H9 (cell line): ENCODE measurements at regions not wholly inside any gene's neighbourhood (a gene's known extent, or its start where the extent isn't known, plus 50 kb on each side); places are given as distances from the start of the nearest gene placed in this dataset.

Experiments used
- DNase-seq: peaks from one replicate; pipeline ENCODE4 v3.0.0-alpha.2; 2017
- H2AFZ ChIP-seq: one replicate; pipeline ENCODE4 v1.6.1; 2013; ENCODE audit warnings: mild to moderate bottlenecking, low read length, control low read depth, moderate library complexity
- H2AK5ac ChIP-seq: 2 replicates; pipeline ENCODE4 v1.6.1; 2013; ENCODE audit warnings: low read length, control low read depth, mixed read lengths; ENCODE audit not compliant: insufficient read length
- H2BK120ac ChIP-seq: one replicate; pipeline ENCODE4 v1.6.1; 2013; ENCODE audit warnings: low read depth, mild to moderate bottlenecking, low read length, control low read depth, inconsistent platforms; ENCODE audit not compliant: poor library complexity, severe bottlenecking
- H2BK12ac ChIP-seq: 2 replicates; pipeline ENCODE4 v1.6.1; 2013; ENCODE audit warnings: low read length, control low read depth, mixed read lengths, low read depth; ENCODE audit not compliant: insufficient read length
- H2BK15ac ChIP-seq: 2 replicates; pipeline ENCODE4 v1.6.1; 2013; ENCODE audit warnings: low read depth, low read length, control low read depth
- H2BK20ac ChIP-seq: one replicate; pipeline ENCODE4 v1.6.1; 2013; ENCODE audit warnings: low read depth, mild to moderate bottlenecking, low read length, control low read depth, inconsistent platforms; ENCODE audit not compliant: poor library complexity, severe bottlenecking
- H2BK5ac ChIP-seq: 2 replicates; pipeline ENCODE4 v1.6.1; 2013; ENCODE audit warnings: low read length, control low read depth, mixed read lengths; ENCODE audit not compliant: insufficient read length
- H3K14ac ChIP-seq: 2 replicates; pipeline ENCODE4 v1.6.1; 2013; ENCODE audit warnings: low read length, control low read depth; ENCODE audit not compliant: insufficient read depth
- H3K18ac ChIP-seq: 2 replicates; pipeline ENCODE4 v1.6.1; 2013; ENCODE audit warnings: low read depth, mild to moderate bottlenecking, mixed read lengths, low read length, control low read depth; ENCODE audit not compliant: insufficient read length
- H3K23ac ChIP-seq: 2 replicates; pipeline ENCODE4 v1.6.1; 2013; ENCODE audit warnings: low read length, control low read depth, mixed read lengths, low read depth; ENCODE audit not compliant: insufficient read length
- H3K23me2 ChIP-seq: 2 replicates; pipeline ENCODE4 v1.6.1; 2013; ENCODE audit warnings: low read depth, mild to moderate bottlenecking, mixed read lengths, low read length, control low read depth; ENCODE audit not compliant: insufficient read length, poor library complexity, severe bottlenecking
- H3K27ac ChIP-seq: 2 replicates; pipeline ENCODE4 v1.5.1; 2013; ENCODE audit warnings: low read length, control low read depth, mixed read lengths, low read depth; ENCODE audit not compliant: insufficient read length
- H3K27me3 ChIP-seq: 2 replicates; pipeline ENCODE4 v1.6.1; 2013; ENCODE audit warnings: low read length, control low read depth, inconsistent platforms; ENCODE audit not compliant: insufficient read depth
- H3K4ac ChIP-seq: 2 replicates; pipeline ENCODE4 v1.6.1; 2013; ENCODE audit warnings: low read depth, mild to moderate bottlenecking, control low read depth, inconsistent platforms, low read length, moderate library complexity
- H3K4me1 ChIP-seq: 2 replicates; pipeline ENCODE4 v1.6.1; 2013; ENCODE audit warnings: low read length, control low read depth, inconsistent platforms; ENCODE audit not compliant: insufficient read depth
- H3K4me2 ChIP-seq: 2 replicates; pipeline ENCODE4 v1.6.1; 2013; ENCODE audit warnings: low read length, control low read depth, mixed read lengths; ENCODE audit not compliant: insufficient read length, insufficient read depth
- H3K56ac ChIP-seq: 2 replicates; pipeline ENCODE4 v1.6.1; 2013; ENCODE audit warnings: low read depth, mild to moderate bottlenecking, mixed read lengths, low read length, control low read depth; ENCODE audit not compliant: insufficient read length
- H3K79me1 ChIP-seq: 2 replicates; pipeline ENCODE4 v1.6.1; 2013; ENCODE audit warnings: low read depth, mild to moderate bottlenecking, moderate library complexity, low read length, control low read depth, inconsistent platforms; ENCODE audit not compliant: insufficient read depth, poor library complexity, severe bottlenecking
- H3K79me2 ChIP-seq: 2 replicates; pipeline ENCODE4 v1.6.1; 2013; ENCODE audit warnings: low read length, control low read depth, inconsistent platforms; ENCODE audit not compliant: insufficient read depth
- H3K9ac ChIP-seq: 2 replicates; pipeline ENCODE4 v1.6.1; 2013; ENCODE audit warnings: low read length, control low read depth, mixed read lengths; ENCODE audit not compliant: insufficient read length; ENCODE audit errors: extremely low read depth
- H3K9me3 ChIP-seq: one replicate; pipeline ENCODE4 v1.6.1; 2013; ENCODE audit warnings: low read depth, low read length, inconsistent platforms; ENCODE audit not compliant: control insufficient read depth
- H3T11ph ChIP-seq: one replicate; pipeline ENCODE4 v1.6.1; 2013; ENCODE audit warnings: mild to moderate bottlenecking, low read length, control low read depth, inconsistent platforms
- H4K20me1 ChIP-seq: one replicate; pipeline ENCODE4 v1.6.1; 2013; ENCODE audit not compliant: control insufficient read depth, insufficient read length, insufficient read depth
- H4K5ac ChIP-seq: 2 replicates; pipeline ENCODE4 v1.6.1; 2013; ENCODE audit warnings: low read depth, mild to moderate bottlenecking, mixed read lengths, low read length, control low read depth; ENCODE audit not compliant: insufficient read length
- H4K8ac ChIP-seq: replicated peaks from 2 replicates; pipeline ENCODE4 v1.6.1; 2013; ENCODE audit warnings: low read length, control low read depth, mixed read lengths, low read depth; ENCODE audit not compliant: insufficient read length
- H4K91ac ChIP-seq: 2 replicates; pipeline ENCODE4 v1.6.1; 2013; ENCODE audit warnings: low read depth, mild to moderate bottlenecking, moderate library complexity, mixed read lengths, low read length, control low read depth; ENCODE audit not compliant: insufficient read length
- H3K27ac Mint-ChIP-seq, 3 experiments: 2 replicates in 2 of 3; 3 replicates in 1 of 3; pipeline ENCODE4 v1.8.0; 2020 to 2021; ENCODE audit warnings: mixed read lengths in 3 of 3, mild to moderate bottlenecking in 1 of 3, moderate library complexity in 1 of 3
- H3K27me3 Mint-ChIP-seq: 2 replicates; pipeline ENCODE4 v1.8.0; 2021; ENCODE audit warnings: low read depth, mild to moderate bottlenecking, moderate library complexity, mixed read lengths
- H3K36me3 Mint-ChIP-seq, 3 experiments: 2 replicates in 2 of 3; 3 replicates in 1 of 3; pipeline ENCODE4 v1.8.0; 2020 to 2021; ENCODE audit warnings: low read depth in 3 of 3, mixed read lengths in 3 of 3; ENCODE audit not compliant: insufficient read depth in 1 of 3
- H3K4me1 Mint-ChIP-seq, 2 experiments: 2 replicates each; pipeline ENCODE4 v1.8.0; 2020; ENCODE audit warnings: mixed read lengths in 2 of 2
- H3K4me3 Mint-ChIP-seq, 2 experiments: 2 replicates in 1 of 2; 3 replicates in 1 of 2; pipeline ENCODE4 v1.8.0; 2020 to 2021; ENCODE audit warnings: mild to moderate bottlenecking in 2 of 2, mixed read lengths in 2 of 2, moderate library complexity in 1 of 2
- H3K9me3 Mint-ChIP-seq, 2 experiments: 2 replicates in 1 of 2; 3 replicates in 1 of 2; pipeline ENCODE4 v1.8.0; 2020; ENCODE audit warnings: mild to moderate bottlenecking in 2 of 2, mixed read lengths in 2 of 2, moderate library complexity in 1 of 2
- WGBS: extraction: QIAGEN DNeasy Blood & Tissue Kit; methylation state at CpG from one replicate; pipeline ENCODE4 v1.1.7; 2013; ENCODE audit warnings: missing lambda C conversion rate, low lambda C conversion rate, mixed read lengths; ENCODE audit not compliant: insufficient read length; ENCODE audit errors: extremely low coverage; 5-methylcytosine and 5-hydroxymethylcytosine counted together
- TF ChIP-seq, protein P1 (sequence below): fragments of 200-600 bp; sonication (generic); conservative IDR thresholded peaks from 3 replicates; pipeline ENCODE4 v1.8.0; 2021; ENCODE audit warnings: antibody characterized with exemption, mild to moderate bottlenecking

DNA sequence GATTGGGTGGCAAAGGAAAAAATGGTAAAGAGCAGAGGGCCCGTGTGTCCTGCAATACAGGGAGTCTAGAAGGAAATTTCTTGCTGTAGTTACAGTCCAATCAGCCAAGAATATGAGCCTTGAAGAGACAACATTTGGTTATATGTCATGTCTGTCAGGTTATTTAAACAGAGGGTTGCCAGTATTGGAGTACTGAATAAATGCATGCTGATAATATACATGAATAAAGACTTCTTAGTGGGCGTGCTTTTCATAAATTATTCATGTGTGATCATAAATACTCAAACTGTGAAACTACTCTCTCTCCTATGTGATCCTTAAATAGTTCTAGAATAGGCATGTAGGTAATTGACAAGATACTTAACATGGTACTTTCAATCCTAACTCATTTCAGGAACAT is 249.0 kb downstream of the CRPPA start:
- no peak overlapping the region for H3K27ac ChIP-seq

More for the DNA sequence above, 249.0 kb downstream of the CRPPA start:
- no peak overlapping the region for H3K23ac ChIP-seq
- no peak overlapping the region for H2AK5ac ChIP-seq
- H3K4me2 ChIP-seq = no peak overlapping the region
- Mint-ChIP-seq H3K27ac (no peak overlapping the region), H3K4me1 (no peaks in the 10 kb centered on the region), H3K4me3 (no peak overlapping the region), H3K27me3 (no peaks in the 10 kb centered on the region), H3K36me3 (peaks cover 3 to 12% (median 4%) of the 10 kb centered on the region in 3 experiments; a peak in 4 of 7 replicates), H3K9me3 (peaks cover 9 to 18% of the 10 kb centered on the region in 2 experiments; a peak in 2 of 5 replicates)
- H3K4me1 ChIP-seq = no peaks in the 10 kb centered on the region
- H2AFZ ChIP-seq = no peak overlapping the region
- H3K9me3 ChIP-seq = no peaks in the 10 kb centered on the region
- H4K91ac ChIP-seq = no peak overlapping the region
- no peaks in the 10 kb centered on the region for H3K79me2 ChIP-seq
- H3T11ph ChIP-seq = no peak overlapping the region
- H3K56ac ChIP-seq = no peak overlapping the region
- no peaks in the 10 kb centered on the region for H3K79me1 ChIP-seq
- H2BK120ac ChIP-seq = no peak overlapping the region
- H2BK12ac ChIP-seq = no peak overlapping the region
- no peak overlapping the region for H4K5ac ChIP-seq
- H3K23me2 ChIP-seq = no peaks in the 10 kb centered on the region
- no peak overlapping the region for H2BK20ac ChIP-seq
- no peak overlapping the region for H2BK5ac ChIP-seq
- TF ChIP-seq, protein P1, sequence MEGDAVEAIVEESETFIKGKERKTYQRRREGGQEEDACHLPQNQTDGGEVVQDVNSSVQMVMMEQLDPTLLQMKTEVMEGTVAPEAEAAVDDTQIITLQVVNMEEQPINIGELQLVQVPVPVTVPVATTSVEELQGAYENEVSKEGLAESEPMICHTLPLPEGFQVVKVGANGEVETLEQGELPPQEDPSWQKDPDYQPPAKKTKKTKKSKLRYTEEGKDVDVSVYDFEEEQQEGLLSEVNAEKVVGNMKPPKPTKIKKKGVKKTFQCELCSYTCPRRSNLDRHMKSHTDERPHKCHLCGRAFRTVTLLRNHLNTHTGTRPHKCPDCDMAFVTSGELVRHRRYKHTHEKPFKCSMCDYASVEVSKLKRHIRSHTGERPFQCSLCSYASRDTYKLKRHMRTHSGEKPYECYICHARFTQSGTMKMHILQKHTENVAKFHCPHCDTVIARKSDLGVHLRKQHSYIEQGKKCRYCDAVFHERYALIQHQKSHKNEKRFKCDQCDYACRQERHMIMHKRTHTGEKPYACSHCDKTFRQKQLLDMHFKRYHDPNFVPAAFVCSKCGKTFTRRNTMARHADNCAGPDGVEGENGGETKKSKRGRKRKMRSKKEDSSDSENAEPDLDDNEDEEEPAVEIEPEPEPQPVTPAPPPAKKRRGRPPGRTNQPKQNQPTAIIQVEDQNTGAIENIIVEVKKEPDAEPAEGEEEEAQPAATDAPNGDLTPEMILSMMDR = no peak
- no peaks in the 10 kb centered on the region for H3K27me3 ChIP-seq
- no peak overlapping the region for H4K8ac ChIP-seq
- no peak overlapping the region for H3K4ac ChIP-seq
- no peak overlapping the region for H3K14ac ChIP-seq
- H3K18ac ChIP-seq = no peak overlapping the region
- no peak overlapping the region for H3K9ac ChIP-seq
- no peak for DNase-seq
- no CpG with 5 or more reads among the region's 2 CpGs for WGBS
- H4K20me1 ChIP-seq = no peaks in the 10 kb centered on the region
- H2BK15ac ChIP-seq = no peak overlapping the region
